ENCODE measurements at regions not wholly inside any gene's neighbourhood (a gene's known extent, or its start where the extent isn't known, plus 50 kb on each side); places are given as distances from the start of the nearest gene placed in this dataset.

- DNase-seq (ENCODE audit: low read depth, low spot score) = no peak
Measured at GRCh38 chr12:127254420-127254955, 1012.5 kb upstream of the TMEM132C start.

- no peak for DNase-seq (ENCODE audit: low read depth, low spot score)
Measured at GRCh38 chr12:127257366-127257935, 1009.5 kb upstream of the TMEM132C start.

- DNase-seq (ENCODE audit: low read depth, low spot score) = no peak
Measured at GRCh38 chr12:127260531-127260930, 1006.4 kb upstream of the TMEM132C start.

GRCh38 chr12:127260999-127261398, 1006.0 kb upstream of the TMEM132C start:
- DNase-seq (ENCODE audit: low read depth, low spot score) = no peak

GRCh38 chr12:127262615-127263014, 1004.4 kb upstream of the TMEM132C start:
- no peak for DNase-seq (ENCODE audit: low read depth, low spot score)

GRCh38 chr12:127263621-127264020, 1003.3 kb upstream of the TMEM132C start:
- no peak for DNase-seq (ENCODE audit: low read depth, low spot score)

- no peak for DNase-seq (ENCODE audit: low read depth, low spot score)
Measured at GRCh38 chr12:127267128-127267527, 999.8 kb upstream of the TMEM132C start.

- DNase-seq (ENCODE audit: low read depth, low spot score) = no peak
Measured at GRCh38 chr12:127268213-127268612, 998.8 kb upstream of the TMEM132C start.

GRCh38 chr12:127268706-127269425, 998.1 kb upstream of the TMEM132C start:
- DNase-seq (ENCODE audit: low read depth, low spot score) = no peak

- DNase-seq (ENCODE audit: low read depth, low spot score) = no peak
Measured at GRCh38 chr12:127270193-127270592, 996.8 kb upstream of the TMEM132C start.

- DNase-seq (ENCODE audit: low read depth, low spot score) = no peak
Measured at GRCh38 chr12:127271776-127272175, 995.2 kb upstream of the TMEM132C start.

GRCh38 chr12:127272864-127273263, 994.1 kb upstream of the TMEM132C start:
- DNase-seq (ENCODE audit: low read depth, low spot score) = no peak

GRCh38 chr12:127273626-127274025, 993.3 kb upstream of the TMEM132C start:
- no peak for DNase-seq (ENCODE audit: low read depth, low spot score)

GRCh38 chr12:127275416-127275815, 991.6 kb upstream of the TMEM132C start:
- DNase-seq (ENCODE audit: low read depth, low spot score) = no peak

GRCh38 chr12:127277882-127278281, 989.1 kb upstream of the TMEM132C start:
- DNase-seq (ENCODE audit: low read depth, low spot score) = no peak

GRCh38 chr12:127278351-127278750, 988.6 kb upstream of the TMEM132C start:
- DNase-seq (ENCODE audit: low read depth, low spot score) = no peak

- DNase-seq (ENCODE audit: low read depth, low spot score) = no peak
Measured at GRCh38 chr12:127280393-127281275, 986.3 kb upstream of the TMEM132C start.

- DNase-seq (ENCODE audit: low read depth, low spot score) = no peak
Measured at GRCh38 chr12:127282786-127283565, 984.0 kb upstream of the TMEM132C start.

- peak; percentile 91 for DNase-seq (ENCODE audit: low read depth, low spot score)
Measured at GRCh38 chr12:127284021-127284420, 982.9 kb upstream of the TMEM132C start.

- peak; percentile 76 for DNase-seq (ENCODE audit: low read depth, low spot score)
Measured at GRCh38 chr12:127284870-127285431, 982.0 kb upstream of the TMEM132C start.

GRCh38 chr12:127286281-127286680, 980.7 kb upstream of the TMEM132C start:
- no peak for DNase-seq (ENCODE audit: low read depth, low spot score)
